Fibroblast of the aortic adventitia (primary cell): ENCODE measurements at regions not wholly inside any gene's neighbourhood (a gene's known extent, or its start where the extent isn't known, plus 50 kb on each side); places are given as distances from the start of the nearest gene placed in this dataset.

Source experiments
- DNase-seq: peaks from one replicate; pipeline ENCODE4 v3.0.0-alpha.2; 2010; ENCODE audit warnings: low read depth
- H3K4me3 ChIP-seq: 2 replicates; pipeline ENCODE4 v1.5.1; 2011; ENCODE audit warnings: low read depth, mild to moderate bottlenecking, control low read depth, low read length, moderate library complexity
- TF ChIP-seq, protein P1 (sequence below): IDR thresholded peaks from 2 replicates; pipeline ENCODE4 v1.5.1; 2011; ENCODE audit warnings: mild to moderate bottlenecking, low read length, control low read depth, inconsistent platforms; ENCODE audit not compliant: insufficient read depth

DNA sequence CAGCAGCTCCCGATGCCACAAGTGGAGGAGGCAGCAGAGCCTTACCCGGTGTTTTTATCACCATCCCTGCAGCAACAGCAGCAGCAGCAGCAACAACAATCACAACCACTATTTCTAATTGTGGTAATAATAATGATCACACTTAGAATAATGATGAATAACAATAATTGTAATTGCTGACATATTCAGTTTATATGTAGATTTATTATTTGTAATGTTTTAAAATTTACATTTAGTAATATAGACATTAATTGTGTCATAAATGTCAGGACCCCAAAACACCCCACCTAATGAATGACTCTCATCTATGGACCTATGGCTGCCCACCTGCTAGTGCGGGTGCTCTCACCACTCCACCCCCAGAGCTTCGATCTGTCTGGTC is 170.0 kb downstream of the AHSP start:
- TF ChIP-seq, protein P1, sequence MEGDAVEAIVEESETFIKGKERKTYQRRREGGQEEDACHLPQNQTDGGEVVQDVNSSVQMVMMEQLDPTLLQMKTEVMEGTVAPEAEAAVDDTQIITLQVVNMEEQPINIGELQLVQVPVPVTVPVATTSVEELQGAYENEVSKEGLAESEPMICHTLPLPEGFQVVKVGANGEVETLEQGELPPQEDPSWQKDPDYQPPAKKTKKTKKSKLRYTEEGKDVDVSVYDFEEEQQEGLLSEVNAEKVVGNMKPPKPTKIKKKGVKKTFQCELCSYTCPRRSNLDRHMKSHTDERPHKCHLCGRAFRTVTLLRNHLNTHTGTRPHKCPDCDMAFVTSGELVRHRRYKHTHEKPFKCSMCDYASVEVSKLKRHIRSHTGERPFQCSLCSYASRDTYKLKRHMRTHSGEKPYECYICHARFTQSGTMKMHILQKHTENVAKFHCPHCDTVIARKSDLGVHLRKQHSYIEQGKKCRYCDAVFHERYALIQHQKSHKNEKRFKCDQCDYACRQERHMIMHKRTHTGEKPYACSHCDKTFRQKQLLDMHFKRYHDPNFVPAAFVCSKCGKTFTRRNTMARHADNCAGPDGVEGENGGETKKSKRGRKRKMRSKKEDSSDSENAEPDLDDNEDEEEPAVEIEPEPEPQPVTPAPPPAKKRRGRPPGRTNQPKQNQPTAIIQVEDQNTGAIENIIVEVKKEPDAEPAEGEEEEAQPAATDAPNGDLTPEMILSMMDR: no peak
- no peak for DNase-seq
- no peak overlapping the region for H3K4me3 ChIP-seq

DNA sequence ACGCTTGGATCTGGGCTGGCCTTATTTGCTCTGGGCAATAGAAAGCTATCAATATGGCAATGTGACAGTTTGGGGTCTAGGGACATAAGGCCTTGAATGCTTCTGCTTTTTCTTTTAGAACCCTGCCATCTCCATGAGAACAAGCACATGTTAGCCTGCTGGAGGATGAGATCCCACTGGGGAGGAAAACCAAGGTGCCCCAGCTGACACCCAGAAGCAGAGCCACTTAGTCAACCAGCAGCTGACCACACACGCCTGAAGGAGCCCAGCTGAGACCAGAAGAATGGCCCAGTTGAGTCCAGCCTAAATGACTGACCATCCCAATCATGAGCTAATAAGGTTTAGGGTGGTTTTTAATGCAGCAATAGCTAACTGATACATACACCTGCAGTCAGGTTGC is 171.2 kb downstream of the AHSP start:
- no peak for DNase-seq
- no peak overlapping the region for H3K4me3 ChIP-seq
- TF ChIP-seq, protein P1: no peak

DNA sequence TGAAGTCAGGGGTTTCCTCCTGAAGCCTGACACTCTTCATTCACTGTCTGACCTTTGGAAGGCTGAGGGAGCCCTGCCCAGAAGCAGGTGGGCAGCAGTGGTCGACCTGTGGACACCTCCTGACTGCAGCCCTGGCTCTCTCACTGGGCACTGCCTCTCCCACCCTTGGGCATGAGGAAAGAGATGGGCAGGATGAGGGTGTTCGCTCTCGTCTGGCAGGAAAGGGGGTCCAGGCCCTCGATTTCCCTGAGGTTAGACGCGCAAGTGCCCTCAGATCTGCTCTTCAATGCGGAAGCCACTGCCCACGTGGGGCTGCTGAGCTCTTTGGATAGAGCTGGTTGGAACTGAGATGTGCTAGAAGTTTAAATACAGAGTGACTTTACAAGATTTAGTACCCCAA is 171.9 kb downstream of the AHSP start:
- TF ChIP-seq, protein P1: no peak
- no peak overlapping the region for H3K4me3 ChIP-seq
- DNase-seq: no peak

DNA sequence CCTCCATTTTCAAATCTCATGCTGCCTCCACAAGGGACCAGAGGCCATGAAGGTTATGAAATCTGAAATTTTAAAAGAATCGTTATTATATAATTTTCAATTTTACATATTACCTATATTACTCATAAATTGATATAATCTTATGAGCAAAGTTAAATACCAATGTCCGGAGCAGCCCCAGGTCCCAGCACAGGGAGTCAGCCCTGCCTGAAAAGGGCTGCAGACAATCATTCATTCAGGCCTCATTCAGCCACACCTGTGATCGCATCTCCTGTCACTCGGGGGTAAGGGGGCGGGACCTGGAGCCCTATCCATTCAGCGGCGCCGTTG is 172.5 kb downstream of the AHSP start:
- DNase-seq: no peak
- peak overlapping the region; percentile 74 for H3K4me3 ChIP-seq
- TF ChIP-seq, protein P1: no peak

DNA sequence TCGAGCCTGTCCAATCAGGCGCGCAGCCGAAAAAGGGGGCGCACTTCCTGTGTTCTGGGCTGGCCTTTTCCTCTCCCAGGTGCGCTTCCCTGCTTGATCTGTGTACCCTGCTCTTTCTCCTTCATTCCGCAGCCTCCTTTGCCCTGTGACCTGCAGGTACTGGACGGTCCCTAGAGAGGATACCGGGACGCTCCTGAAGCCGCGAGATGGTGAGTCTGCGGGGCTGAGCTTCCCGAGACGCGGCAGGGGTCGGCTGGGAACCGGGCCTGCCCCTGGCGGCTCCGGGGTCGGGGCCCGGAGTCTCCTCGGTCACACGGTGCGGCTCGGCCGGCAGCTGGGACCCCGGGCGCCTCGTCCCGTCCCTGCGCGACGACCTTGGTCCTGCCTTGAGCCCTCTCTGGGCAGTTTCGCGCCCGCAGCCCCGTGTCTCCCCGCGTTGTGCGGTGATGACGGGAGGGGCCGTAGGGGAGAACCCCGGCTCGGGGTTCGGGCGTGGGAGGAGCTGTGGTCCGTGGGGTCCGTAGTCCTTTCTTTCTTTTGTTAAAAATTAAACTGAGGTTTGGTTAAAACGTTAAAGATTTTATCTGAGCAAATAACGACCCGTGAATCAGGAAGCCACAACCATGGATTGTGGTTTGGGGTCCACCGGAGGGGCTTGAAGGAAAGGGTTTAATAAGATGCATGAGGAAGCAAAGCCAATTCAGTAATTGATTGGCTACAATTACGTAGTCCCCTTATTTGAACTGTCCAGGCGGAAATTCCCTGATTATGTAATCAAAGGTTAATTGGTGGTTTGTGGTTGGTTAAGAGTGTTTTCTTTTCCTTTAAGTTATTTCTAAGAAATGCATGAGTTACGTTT is 172.8 kb upstream of the ZNF267 start:
- TF ChIP-seq, protein P1: no peak
- peak overlapping the region; percentile 74 for H3K4me3 ChIP-seq
- peak; percentile 25 for DNase-seq

DNA sequence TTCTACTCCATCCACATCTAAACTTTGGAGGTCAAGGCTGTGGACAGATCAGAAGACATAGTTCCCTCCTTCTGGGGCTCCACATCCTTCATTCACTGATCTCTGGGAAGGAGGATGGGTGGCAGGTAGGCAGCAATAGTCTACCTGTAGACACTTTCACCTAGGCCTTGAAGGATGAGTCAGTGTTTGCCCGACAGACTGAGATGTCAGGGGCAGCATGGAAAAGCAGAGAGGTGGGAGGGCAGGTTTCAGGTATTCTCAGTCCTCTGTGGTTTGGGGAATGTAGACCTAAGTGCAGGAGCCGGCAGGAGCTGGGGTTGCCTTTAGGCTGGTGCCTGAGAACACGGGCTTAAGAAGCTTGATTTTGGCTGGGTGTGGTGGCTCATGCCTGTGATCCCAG is 171.9 kb upstream of the ZNF267 start:
- no peak overlapping the region for H3K4me3 ChIP-seq
- DNase-seq: no peak
- TF ChIP-seq, protein P1: no peak

DNA sequence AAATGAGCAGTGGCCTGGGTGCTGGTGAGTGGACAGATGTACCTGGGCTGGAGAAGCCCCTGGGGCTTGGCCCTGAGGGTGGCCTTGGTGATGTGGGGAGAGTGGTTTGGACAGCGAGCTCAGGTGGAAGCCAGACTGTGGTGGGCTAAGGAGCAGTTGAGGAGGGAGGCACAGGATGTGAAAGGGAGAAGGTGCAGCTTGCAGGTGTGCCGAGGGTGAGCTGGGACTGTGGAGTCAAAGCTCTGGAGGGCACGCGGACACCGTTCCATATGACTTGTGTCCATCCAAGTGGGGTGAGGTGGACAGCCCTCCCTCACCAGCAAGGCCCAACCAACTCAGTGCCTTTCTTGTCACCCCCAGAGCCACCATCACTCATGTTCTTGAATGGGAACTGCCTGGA is 170.8 kb upstream of the ZNF267 start:
- DNase-seq: no peak
- TF ChIP-seq, protein P1: no peak
- no peak overlapping the region for H3K4me3 ChIP-seq
